WTC11 (cell line): ENCODE measurements at regions not wholly inside any gene's neighbourhood (a gene's known extent, or its start where the extent isn't known, plus 50 kb on each side); places are given as distances from the start of the nearest gene placed in this dataset.
"Not testable (repeated sequence)": the region's sequence is repeated elsewhere in the genome, so short reads cannot be mapped to it uniquely, and the experiment has no call there.

Experiments
- ATAC-seq: fragments of 200-7000 bp; cut with Tn5 transposase; 2 replicates; pipeline ENCODE4 v1.10.0; 2021; ENCODE audit warnings: mild to moderate bottlenecking, moderate library complexity
- CTCF ChIA-PET: fragments of 300-600 bp; sonication (Branson Sonifier 250); formaldehyde crosslinking; loops from one replicate; lab custom pipeline; 2021; ENCODE audit warnings: antibody characterized with exemption; lab: Charles Lee
- POLR2A ChIA-PET: fragments of 350-600 bp; sonication (Branson Sonifier 250); formaldehyde crosslinking; loops from one replicate; lab custom pipeline; 2021; ENCODE audit warnings: antibody characterized with exemption; lab: Charles Lee
- DNase-seq: peaks from one replicate; pipeline ENCODE4 v3.0.0; 2021; ENCODE audit warnings: low spot score
- H3K27ac Mint-ChIP-seq: 2 replicates; pipeline ENCODE4 v1.8.0; 2021; ENCODE audit warnings: mixed read lengths
- H3K27me3 Mint-ChIP-seq: 2 replicates; pipeline ENCODE4 v1.8.0; 2021; ENCODE audit warnings: low read depth, mild to moderate bottlenecking, moderate library complexity, mixed read lengths
- H3K36me3 Mint-ChIP-seq: 2 replicates; pipeline ENCODE4 v1.8.0; 2021; ENCODE audit warnings: mixed read lengths
- H3K4me1 Mint-ChIP-seq: 2 replicates; pipeline ENCODE4 v1.8.0; 2022; ENCODE audit warnings: mixed read lengths
- H3K4me3 Mint-ChIP-seq: 2 replicates; pipeline ENCODE4 v1.8.0; 2021; ENCODE audit warnings: mild to moderate bottlenecking, moderate library complexity, mixed read lengths
- H3K9me3 Mint-ChIP-seq: 2 replicates; pipeline ENCODE4 v1.8.0; 2021; ENCODE audit warnings: mixed read lengths
- ATF1 ChIP-seq: sonication (generic); formaldehyde crosslinking; IDR thresholded peaks from 2 replicates; pipeline ENCODE4 v1.8.1; 2023; ENCODE audit warnings: mild to moderate bottlenecking, moderate library complexity, missing genetic modification reagents
- GRHL2 ChIP-seq: fragments of 250-450 bp; sonication (Bioruptor Pico); IDR thresholded peaks from 2 replicates; pipeline ENCODE4 v1.8.0; 2022; ENCODE audit warnings: mild to moderate bottlenecking, moderate library complexity; ENCODE audit not compliant: insufficient replicate concordance, severe bottlenecking
- IRF2 ChIP-seq: sonication (generic); formaldehyde crosslinking; IDR thresholded peaks from 2 replicates; pipeline ENCODE4 v1.8.0; 2022; ENCODE audit warnings: low read depth, missing genetic modification reagents, borderline replicate concordance
- NFYB ChIP-seq: sonication (generic); formaldehyde crosslinking; conservative IDR thresholded peaks from 2 replicates; pipeline ENCODE4 v1.8.0; 2022; ENCODE audit warnings: low read depth, missing genetic modification reagents
- RORB ChIP-seq: fragments of 250-450 bp; sonication (Bioruptor Pico); IDR thresholded peaks from 2 replicates; pipeline ENCODE4 v1.9.0; 2021; ENCODE audit warnings: mild to moderate bottlenecking
- SMAD3 ChIP-seq: sonication (generic); formaldehyde crosslinking; IDR thresholded peaks from 2 replicates; pipeline ENCODE4 v1.8.0; 2022; ENCODE audit warnings: missing genetic modification reagents, mild to moderate bottlenecking, borderline replicate concordance
- ZNF232 ChIP-seq: sonication (generic); formaldehyde crosslinking; IDR thresholded peaks from 2 replicates; pipeline ENCODE4 v1.8.0; 2022; ENCODE audit warnings: mild to moderate bottlenecking, missing genetic modification reagents
- ZNF416 ChIP-seq: fragments of 250-450 bp; sonication (Bioruptor Pico); IDR thresholded peaks from 2 replicates; pipeline ENCODE4 v1.9.0; 2021; ENCODE audit warnings: mild to moderate bottlenecking, inconsistent platforms
- TF ChIP-seq, protein P1 (sequence below): sonication (generic); formaldehyde crosslinking; IDR thresholded peaks from 2 replicates; pipeline ENCODE4 v1.8.0; 2022; ENCODE audit warnings: missing genetic modification reagents
- TF ChIP-seq, protein P2 (sequence below): sonication (generic); formaldehyde crosslinking; IDR thresholded peaks from 2 replicates; pipeline ENCODE4 v1.8.1; 2022; ENCODE audit warnings: low read depth, mild to moderate bottlenecking, moderate library complexity, missing genetic modification reagents, borderline replicate concordance
- TF ChIP-seq, protein P3 (sequence below): sonication (generic); formaldehyde crosslinking; IDR thresholded peaks from 2 replicates; pipeline ENCODE4 v1.8.0; 2022; ENCODE audit warnings: mild to moderate bottlenecking, missing genetic modification reagents
- TF ChIP-seq, protein P4 (sequence below): fragments of 250-450 bp; sonication (Bioruptor Pico); IDR thresholded peaks from 2 replicates; pipeline ENCODE4 v1.9.0; 2021; ENCODE audit warnings: mild to moderate bottlenecking
- TF ChIP-seq, protein P5 (sequence below): sonication (generic); formaldehyde crosslinking; IDR thresholded peaks from 2 replicates; pipeline ENCODE4 v1.8.0; 2022; ENCODE audit warnings: mild to moderate bottlenecking, missing genetic modification reagents
- TF ChIP-seq, protein P6 (sequence below): sonication (generic); formaldehyde crosslinking; IDR thresholded peaks from 2 replicates; pipeline ENCODE4 v1.8.0; 2022; ENCODE audit warnings: mild to moderate bottlenecking, missing genetic modification reagents
- TF ChIP-seq, protein P7 (sequence below): sonication (generic); formaldehyde crosslinking; conservative IDR thresholded peaks from 2 replicates; pipeline ENCODE4 v1.8.1; 2022; ENCODE audit warnings: mild to moderate bottlenecking, missing genetic modification reagents
- TF ChIP-seq, protein P8 (sequence below): fragments of 250-450 bp; sonication (Bioruptor Pico); IDR thresholded peaks from 2 replicates; pipeline ENCODE4 v1.8.0; 2021; ENCODE audit warnings: mild to moderate bottlenecking

DNA sequence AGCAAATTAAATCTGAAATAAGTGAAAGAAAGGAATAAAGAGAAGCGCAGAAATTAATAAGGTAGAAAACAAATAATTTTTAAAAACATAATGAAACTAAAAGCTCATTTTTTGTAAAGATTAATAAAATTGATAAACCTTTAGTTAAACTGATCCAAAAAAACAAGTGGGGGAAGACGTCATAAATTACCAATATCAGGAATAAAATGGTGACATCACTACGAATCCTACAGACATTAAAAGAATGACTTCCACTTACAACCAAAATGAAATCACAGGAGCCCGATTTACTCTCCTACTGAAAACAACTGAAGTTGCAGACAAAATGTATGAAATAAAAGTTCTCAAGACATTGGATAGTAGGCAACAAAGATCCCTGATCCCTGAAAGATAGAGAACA is 68.1 kb upstream of the IFFO2 start:
- Mint-ChIP-seq H3K36me3 (no peaks in the 10 kb centered on the region), H3K27ac (no peak overlapping the region), H3K9me3 (peaks cover 5% of the 10 kb centered on the region; the same call in 1 of the 2 replicates), H3K4me1 (peaks cover 5% of the 10 kb centered on the region), H3K27me3 (peaks cover 3% of the 10 kb centered on the region; the same call in 1 of the 2 replicates), H3K4me3 (no peak overlapping the region)
- no peak for TF ChIP-seq IRF2 (CRISPR knock-in tag)
- TF ChIP-seq ZNF416 (CRISPR knock-in tag): no peak
- TF ChIP-seq, protein P1, sequence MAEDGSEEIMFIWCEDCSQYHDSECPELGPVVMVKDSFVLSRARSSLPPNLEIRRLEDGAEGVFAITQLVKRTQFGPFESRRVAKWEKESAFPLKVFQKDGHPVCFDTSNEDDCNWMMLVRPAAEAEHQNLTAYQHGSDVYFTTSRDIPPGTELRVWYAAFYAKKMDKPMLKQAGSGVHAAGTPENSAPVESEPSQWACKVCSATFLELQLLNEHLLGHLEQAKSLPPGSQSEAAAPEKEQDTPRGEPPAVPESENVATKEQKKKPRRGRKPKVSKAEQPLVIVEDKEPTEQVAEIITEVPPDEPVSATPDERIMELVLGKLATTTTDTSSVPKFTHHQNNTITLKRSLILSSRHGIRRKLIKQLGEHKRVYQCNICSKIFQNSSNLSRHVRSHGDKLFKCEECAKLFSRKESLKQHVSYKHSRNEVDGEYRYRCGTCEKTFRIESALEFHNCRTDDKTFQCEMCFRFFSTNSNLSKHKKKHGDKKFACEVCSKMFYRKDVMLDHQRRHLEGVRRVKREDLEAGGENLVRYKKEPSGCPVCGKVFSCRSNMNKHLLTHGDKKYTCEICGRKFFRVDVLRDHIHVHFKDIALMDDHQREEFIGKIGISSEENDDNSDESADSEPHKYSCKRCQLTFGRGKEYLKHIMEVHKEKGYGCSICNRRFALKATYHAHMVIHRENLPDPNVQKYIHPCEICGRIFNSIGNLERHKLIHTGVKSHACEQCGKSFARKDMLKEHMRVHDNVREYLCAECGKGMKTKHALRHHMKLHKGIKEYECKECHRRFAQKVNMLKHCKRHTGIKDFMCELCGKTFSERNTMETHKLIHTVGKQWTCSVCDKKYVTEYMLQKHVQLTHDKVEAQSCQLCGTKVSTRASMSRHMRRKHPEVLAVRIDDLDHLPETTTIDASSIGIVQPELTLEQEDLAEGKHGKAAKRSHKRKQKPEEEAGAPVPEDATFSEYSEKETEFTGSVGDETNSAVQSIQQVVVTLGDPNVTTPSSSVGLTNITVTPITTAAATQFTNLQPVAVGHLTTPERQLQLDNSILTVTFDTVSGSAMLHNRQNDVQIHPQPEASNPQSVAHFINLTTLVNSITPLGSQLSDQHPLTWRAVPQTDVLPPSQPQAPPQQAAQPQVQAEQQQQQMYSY (CRISPR knock-in tag): no peak
- TF ChIP-seq, protein P2, sequence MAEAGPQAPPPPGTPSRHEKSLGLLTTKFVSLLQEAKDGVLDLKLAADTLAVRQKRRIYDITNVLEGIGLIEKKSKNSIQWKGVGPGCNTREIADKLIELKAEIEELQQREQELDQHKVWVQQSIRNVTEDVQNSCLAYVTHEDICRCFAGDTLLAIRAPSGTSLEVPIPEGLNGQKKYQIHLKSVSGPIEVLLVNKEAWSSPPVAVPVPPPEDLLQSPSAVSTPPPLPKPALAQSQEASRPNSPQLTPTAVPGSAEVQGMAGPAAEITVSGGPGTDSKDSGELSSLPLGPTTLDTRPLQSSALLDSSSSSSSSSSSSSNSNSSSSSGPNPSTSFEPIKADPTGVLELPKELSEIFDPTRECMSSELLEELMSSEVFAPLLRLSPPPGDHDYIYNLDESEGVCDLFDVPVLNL: no peak
- TF ChIP-seq, protein P3, sequence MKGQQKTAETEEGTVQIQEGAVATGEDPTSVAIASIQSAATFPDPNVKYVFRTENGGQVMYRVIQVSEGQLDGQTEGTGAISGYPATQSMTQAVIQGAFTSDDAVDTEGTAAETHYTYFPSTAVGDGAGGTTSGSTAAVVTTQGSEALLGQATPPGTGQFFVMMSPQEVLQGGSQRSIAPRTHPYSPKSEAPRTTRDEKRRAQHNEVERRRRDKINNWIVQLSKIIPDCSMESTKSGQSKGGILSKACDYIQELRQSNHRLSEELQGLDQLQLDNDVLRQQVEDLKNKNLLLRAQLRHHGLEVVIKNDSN (CRISPR knock-in tag): no peak
- no peak for ATAC-seq
- POLR2A ChIA-PET: interaction anchor here (0.7 kb wide), 1 partner anchor 544 kb away, joined by 3 read pairs; the partner anchor contains the start of gene KLHDC7A
- CTCF ChIA-PET: interaction anchor here (2.5 kb wide), 1 partner anchor 111 kb away, joined by 6 read pairs; no protein-coding TSS in a partner anchor
- DNase-seq: no peak

DNA sequence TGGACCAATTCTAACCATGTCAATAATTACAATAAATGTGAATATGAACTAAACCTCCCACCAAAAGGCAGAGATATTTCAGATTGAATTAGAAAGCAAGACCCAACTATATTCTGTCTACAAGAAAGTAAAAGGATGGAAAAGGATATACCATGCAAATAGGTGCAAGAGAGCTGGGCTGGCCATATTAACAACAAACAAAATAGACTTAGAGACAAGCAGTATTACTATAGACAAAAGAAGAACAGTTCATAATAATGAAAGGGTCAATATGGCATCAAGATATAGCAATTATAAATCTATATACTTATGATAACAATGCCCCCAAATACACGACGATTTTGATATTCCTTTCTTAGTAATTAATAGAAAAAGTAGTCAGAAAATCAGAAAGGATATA is 67.3 kb upstream of the IFFO2 start:
- TF ChIP-seq, protein P3 (CRISPR knock-in tag): no peak
- TF ChIP-seq, protein P4, sequence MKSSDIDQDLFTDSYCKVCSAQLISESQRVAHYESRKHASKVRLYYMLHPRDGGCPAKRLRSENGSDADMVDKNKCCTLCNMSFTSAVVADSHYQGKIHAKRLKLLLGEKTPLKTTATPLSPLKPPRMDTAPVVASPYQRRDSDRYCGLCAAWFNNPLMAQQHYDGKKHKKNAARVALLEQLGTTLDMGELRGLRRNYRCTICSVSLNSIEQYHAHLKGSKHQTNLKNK (CRISPR knock-in tag): no peak
- Mint-ChIP-seq H3K27ac (no peak overlapping the region), H3K27me3 (peaks cover 3% of the 10 kb centered on the region; the same call in 1 of the 2 replicates), H3K4me1 (peaks cover 5% of the 10 kb centered on the region), H3K36me3 (no peaks in the 10 kb centered on the region), H3K9me3 (peaks cover 9% of the 10 kb centered on the region; the same call in 1 of the 2 replicates), H3K4me3 (no peak overlapping the region)
- DNase-seq: no peak
- ChIA-PET POLR2A (no interaction called here), CTCF (interaction anchor here (2.5 kb wide), 1 partner anchor 111 kb away, joined by 6 read pairs; no protein-coding TSS in a partner anchor)
- no peak for ATAC-seq

DNA sequence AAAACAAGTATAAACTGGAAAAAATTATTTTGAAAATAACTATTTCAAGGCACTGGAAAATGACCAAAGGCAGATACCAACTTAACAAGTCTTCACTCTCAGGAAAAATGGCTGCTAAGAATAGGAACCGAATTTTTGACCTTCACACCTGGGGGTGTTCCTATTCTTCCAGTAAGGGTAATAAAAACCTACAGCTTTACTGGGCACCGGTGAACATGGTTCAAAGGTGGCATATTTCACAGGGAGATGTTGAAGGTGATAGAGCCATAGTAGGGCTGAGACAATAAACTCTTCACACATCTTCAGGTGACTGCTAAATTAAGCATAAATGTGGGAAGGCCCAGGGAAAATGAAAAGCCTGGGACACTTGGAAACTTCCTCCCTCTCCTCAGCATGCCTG is 65.4 kb upstream of the IFFO2 start:
- peaks cover 3% of the 10 kb centered on the region; the same call in 1 of the 2 replicates for H3K27me3 Mint-ChIP-seq
- DNase-seq (no peak), ATAC-seq (no peak)
- H3K27ac Mint-ChIP-seq: no peak overlapping the region
- TF ChIP-seq GRHL2 (CRISPR knock-in tag) (no peak), ZNF232 (CRISPR knock-in tag) (no peak), ATF1 (CRISPR knock-in tag) (no peak), SMAD3 (CRISPR knock-in tag) (no peak), NFYB (CRISPR knock-in tag) (no peak), RORB (CRISPR knock-in tag) (no peak)
- TF ChIP-seq, protein P5, sequence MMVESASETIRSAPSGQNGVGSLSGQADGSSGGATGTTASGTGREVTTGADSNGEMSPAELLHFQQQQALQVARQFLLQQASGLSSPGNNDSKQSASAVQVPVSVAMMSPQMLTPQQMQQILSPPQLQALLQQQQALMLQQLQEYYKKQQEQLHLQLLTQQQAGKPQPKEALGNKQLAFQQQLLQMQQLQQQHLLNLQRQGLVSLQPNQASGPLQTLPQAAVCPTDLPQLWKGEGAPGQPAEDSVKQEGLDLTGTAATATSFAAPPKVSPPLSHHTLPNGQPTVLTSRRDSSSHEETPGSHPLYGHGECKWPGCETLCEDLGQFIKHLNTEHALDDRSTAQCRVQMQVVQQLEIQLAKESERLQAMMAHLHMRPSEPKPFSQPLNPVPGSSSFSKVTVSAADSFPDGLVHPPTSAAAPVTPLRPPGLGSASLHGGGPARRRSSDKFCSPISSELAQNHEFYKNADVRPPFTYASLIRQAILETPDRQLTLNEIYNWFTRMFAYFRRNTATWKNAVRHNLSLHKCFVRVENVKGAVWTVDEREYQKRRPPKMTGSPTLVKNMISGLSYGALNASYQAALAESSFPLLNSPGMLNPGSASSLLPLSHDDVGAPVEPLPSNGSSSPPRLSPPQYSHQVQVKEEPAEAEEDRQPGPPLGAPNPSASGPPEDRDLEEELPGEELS (CRISPR knock-in tag): no peak
- TF ChIP-seq, protein P6, sequence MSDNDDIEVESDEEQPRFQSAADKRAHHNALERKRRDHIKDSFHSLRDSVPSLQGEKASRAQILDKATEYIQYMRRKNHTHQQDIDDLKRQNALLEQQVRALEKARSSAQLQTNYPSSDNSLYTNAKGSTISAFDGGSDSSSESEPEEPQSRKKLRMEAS (CRISPR knock-in tag): no peak
- TF ChIP-seq, protein P7, sequence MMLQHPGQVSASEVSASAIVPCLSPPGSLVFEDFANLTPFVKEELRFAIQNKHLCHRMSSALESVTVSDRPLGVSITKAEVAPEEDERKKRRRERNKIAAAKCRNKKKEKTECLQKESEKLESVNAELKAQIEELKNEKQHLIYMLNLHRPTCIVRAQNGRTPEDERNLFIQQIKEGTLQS (CRISPR knock-in tag): no peak
- TF ChIP-seq, protein P8, sequence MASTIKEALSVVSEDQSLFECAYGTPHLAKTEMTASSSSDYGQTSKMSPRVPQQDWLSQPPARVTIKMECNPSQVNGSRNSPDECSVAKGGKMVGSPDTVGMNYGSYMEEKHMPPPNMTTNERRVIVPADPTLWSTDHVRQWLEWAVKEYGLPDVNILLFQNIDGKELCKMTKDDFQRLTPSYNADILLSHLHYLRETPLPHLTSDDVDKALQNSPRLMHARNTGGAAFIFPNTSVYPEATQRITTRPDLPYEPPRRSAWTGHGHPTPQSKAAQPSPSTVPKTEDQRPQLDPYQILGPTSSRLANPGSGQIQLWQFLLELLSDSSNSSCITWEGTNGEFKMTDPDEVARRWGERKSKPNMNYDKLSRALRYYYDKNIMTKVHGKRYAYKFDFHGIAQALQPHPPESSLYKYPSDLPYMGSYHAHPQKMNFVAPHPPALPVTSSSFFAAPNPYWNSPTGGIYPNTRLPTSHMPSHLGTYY: no peak
- ChIA-PET CTCF (no interaction called here), POLR2A (interaction anchor here (0.9 kb wide), 1 partner anchor 16 kb away, joined by 3 read pairs; no protein-coding TSS in a partner anchor)
- H3K4me3 Mint-ChIP-seq: no peak overlapping the region
- peaks cover 9% of the 10 kb centered on the region; the same call in 1 of the 2 replicates for H3K9me3 Mint-ChIP-seq
- H3K36me3 Mint-ChIP-seq: no peaks in the 10 kb centered on the region
- H3K4me1 Mint-ChIP-seq: no peaks in the 10 kb centered on the region

DNA sequence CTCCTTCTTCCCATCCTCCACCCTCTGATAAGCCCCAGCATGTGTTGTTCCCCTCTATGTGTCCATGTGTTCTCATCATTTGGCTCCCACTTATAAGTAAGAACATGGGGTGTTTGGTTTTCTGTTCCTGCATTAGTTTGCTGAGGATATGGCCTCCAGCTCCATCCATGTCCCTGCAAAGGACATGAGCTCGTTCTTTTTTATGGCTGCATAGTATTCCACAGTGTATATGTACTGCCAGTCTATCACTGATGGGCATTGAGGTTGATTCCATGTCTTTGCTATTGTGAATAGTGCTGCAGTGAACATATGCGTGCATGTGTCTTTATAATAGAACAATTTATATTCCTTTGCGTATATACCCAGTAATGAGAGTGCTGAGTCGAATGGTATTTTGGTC is 62.8 kb upstream of the IFFO2 start:
- not testable (repeated sequence) for DNase-seq

More for the DNA sequence above, 62.8 kb upstream of the IFFO2 start:
- H3K4me1 Mint-ChIP-seq, H3K36me3 Mint-ChIP-seq, H3K4me3 Mint-ChIP-seq, POLR2A ChIA-PET, H3K27me3 Mint-ChIP-seq, H3K9me3 Mint-ChIP-seq, H3K27ac Mint-ChIP-seq, ATAC-seq: not testable (repeated sequence)
- CTCF ChIA-PET: interaction anchor here (0.7 kb wide), 1 partner anchor 351 kb away, joined by 3 read pairs; no protein-coding TSS in a partner anchor
